GM10266 (cell line): ENCODE measurements at regions not wholly inside any gene's neighbourhood (a gene's known extent, or its start where the extent isn't known, plus 50 kb on each side); places are given as distances from the start of the nearest gene placed in this dataset.

Experiments
- DNase-seq: peaks from one replicate; pipeline ENCODE4 v3.0.0; 2012; ENCODE audit errors: extremely low spot score
- TF ChIP-seq, protein P1 (sequence below): IDR thresholded peaks from 2 replicates; pipeline ENCODE4 v1.5.1; 2012; ENCODE audit warnings: mild to moderate bottlenecking, low read depth; ENCODE audit not compliant: control insufficient read depth, insufficient read depth; ENCODE audit errors: missing control alignments

DNA sequence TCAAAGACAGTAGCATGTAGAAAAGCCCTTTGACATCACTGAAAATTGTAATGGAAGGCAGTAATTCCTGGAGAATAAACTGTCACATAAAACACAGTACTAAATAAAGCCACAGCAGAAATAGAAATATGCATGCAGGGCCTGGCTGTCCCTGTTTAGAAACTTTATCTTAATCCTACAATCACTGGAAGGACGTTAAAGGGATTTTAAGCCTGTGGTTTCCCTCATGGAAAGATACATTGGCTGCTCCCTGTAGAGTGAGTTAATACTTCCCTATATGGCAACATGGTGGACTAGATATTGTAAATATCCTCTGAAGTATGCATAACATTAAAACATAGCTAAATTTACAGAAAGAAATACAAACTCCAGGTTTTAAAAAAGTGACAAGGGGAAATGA, 1334.9 kb upstream of the CELF2 start:
- no peak for DNase-seq
- TF ChIP-seq, protein P1, sequence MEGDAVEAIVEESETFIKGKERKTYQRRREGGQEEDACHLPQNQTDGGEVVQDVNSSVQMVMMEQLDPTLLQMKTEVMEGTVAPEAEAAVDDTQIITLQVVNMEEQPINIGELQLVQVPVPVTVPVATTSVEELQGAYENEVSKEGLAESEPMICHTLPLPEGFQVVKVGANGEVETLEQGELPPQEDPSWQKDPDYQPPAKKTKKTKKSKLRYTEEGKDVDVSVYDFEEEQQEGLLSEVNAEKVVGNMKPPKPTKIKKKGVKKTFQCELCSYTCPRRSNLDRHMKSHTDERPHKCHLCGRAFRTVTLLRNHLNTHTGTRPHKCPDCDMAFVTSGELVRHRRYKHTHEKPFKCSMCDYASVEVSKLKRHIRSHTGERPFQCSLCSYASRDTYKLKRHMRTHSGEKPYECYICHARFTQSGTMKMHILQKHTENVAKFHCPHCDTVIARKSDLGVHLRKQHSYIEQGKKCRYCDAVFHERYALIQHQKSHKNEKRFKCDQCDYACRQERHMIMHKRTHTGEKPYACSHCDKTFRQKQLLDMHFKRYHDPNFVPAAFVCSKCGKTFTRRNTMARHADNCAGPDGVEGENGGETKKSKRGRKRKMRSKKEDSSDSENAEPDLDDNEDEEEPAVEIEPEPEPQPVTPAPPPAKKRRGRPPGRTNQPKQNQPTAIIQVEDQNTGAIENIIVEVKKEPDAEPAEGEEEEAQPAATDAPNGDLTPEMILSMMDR = no peak

DNA sequence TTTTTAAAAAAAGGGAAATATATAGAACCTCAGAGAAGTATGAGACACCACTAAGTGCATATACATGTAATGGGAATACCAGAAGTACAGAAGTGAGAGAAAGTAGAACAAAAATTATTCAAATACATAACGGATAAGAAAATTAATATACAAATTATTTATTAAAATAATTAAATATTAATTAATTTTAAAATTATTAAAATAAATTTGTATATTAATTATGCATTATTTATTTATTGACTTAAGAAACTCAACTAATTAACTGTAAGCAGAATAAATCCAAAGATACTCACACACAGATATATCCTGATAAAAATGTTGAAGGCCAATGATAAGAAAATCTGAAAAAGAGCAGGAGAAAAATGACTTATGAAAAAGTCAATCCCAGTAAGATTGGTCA, 1333.5 kb upstream of the CELF2 start:
- TF ChIP-seq, protein P1 = no peak
- no peak for DNase-seq

DNA sequence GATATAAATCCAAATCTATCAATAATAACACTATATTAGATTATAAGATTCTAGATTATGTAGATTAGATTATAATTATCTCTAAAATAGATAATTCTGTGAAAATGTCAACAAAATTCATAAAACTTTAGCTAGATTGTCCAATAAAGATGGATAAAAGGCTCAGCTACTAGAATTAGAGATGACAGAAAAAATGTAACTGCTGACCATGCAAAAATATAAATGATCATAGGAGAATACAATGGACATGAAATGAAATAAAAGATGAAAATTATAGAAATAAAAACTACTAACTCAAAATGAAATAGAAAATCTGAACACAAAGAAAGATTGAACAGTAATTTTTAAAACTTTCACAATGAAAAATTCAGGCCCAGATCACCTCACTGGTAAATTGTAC, 1332.1 kb upstream of the CELF2 start:
- TF ChIP-seq, protein P1 = no peak
- DNase-seq = no peak

DNA sequence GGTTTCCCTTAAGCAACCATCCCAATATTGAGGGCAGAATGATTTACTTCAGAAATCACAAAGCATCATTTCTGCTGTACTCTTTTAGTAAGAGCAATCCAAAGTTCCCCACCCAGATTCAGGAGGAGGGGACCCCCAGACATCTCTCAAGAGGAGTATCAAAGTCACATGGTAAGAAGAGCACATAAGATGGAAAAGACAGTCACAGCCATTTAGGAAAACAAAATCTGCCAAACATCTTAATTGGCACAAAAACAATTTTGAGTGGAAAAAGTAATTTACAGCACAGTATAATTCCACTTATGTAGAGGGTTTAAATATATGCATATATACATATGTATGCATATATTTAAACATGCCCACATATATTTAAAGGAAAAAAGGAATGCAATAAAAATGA, 1329.0 kb upstream of the CELF2 start:
- no peak for DNase-seq
- TF ChIP-seq, protein P1 = no peak

DNA sequence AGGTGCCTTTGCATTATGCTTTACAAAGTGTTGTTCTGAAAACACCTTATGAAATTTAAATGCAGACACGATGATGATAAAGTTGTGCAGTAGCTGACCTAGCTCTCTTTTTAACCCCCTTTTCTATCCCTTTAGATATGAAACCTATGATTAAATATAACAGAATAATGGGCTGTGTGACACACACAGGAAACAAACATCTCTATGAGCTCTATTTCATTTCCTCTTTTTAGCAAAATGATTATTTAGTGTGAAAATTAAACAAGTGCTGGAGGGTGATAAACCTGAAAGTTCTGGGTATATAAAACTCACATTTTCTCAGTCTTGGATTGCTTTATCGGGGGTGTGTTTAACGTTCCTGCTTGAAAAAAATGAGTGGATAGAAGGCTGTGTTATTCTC, 1310.5 kb upstream of the CELF2 start:
- no peak for DNase-seq
- TF ChIP-seq, protein P1 = no peak

DNA sequence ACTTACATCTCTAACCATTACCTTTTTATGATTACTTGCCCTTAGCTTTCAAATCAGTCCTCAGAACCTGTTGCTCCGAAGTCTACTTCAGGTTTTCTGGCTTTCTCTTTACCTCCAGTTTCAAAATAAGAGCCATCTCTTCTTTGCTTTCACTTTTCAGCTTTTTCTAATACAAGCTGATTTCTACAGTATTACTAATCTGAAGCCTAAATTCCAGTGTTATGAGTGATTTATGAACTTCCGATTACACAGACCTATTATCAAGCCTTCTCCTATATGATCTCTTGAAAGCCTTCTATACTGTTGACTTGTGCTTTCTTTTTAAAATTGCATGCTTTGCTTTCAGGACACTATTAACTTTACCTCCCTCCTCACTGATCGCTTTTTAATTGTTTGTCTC, 1307.8 kb upstream of the CELF2 start:
- DNase-seq = no peak
- TF ChIP-seq, protein P1 = no peak

DNA sequence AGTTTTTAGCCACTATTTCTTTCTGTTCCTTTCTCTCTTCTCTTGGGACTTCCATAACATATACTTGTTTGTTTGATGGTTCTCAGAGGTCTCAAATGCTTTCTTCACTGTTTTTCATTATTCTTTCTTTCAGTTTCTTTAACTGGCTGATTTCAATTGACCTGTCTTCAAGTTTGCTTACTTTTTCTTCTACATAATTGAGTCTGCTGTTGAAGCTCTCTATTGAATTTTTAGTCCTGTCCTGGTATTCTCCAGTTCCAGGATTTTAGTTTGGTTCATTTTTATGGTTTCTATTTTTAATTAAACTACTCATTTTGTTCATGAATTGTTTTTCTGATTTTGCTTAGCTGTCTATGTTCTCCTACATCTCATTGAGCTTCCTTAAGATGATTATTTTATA, 1305.3 kb upstream of the CELF2 start:
- TF ChIP-seq, protein P1 = no peak

More for the DNA sequence above, 1305.3 kb upstream of the CELF2 start:
- DNase-seq = no peak
